ENCODE measurements at regions not wholly inside any gene's neighbourhood (a gene's known extent, or its start where the extent isn't known, plus 50 kb on each side); places are given as distances from the start of the nearest gene placed in this dataset.
A peak's percentile ranks its signal among the peaks of the same experiment; 100 is the strongest.

DNA sequence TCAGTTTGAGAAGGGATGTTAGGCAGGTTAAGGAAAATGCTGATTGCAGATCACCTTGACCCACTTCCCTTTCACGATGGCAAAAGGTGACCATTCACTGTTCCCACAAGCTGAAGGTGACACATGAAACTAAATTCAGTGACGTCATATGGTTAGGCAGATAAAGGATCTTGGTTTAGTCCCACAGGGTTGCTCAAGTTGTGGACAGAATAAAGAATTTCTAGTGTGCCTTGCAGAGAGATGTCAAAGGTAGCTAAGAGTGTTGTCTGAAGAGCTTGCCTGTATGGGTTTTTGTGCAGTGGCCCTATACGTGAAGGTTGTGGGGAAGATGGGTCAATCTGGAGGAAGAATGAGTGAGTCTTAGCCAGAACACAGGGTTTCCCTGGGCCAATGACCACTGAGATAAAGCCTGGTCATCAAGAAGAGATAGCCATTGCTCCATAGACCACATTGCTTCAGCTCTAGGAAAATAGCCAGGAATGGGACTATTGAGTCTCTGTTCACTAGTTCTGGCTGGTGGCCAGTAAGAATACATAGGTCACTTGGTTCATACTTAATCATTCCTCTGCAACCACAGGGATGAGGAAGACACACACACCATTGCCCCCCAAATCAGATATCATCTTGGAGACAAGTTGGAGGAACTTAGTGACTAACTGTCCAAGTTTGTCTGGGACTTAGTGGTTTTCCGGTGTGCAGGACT is 148.5 kb upstream of the ATXN1 start:
- TF ChIP-seq POLR2A (IDR thresholded peaks at IDR 0.05) = no peak
- TF ChIP-seq, protein P1, sequence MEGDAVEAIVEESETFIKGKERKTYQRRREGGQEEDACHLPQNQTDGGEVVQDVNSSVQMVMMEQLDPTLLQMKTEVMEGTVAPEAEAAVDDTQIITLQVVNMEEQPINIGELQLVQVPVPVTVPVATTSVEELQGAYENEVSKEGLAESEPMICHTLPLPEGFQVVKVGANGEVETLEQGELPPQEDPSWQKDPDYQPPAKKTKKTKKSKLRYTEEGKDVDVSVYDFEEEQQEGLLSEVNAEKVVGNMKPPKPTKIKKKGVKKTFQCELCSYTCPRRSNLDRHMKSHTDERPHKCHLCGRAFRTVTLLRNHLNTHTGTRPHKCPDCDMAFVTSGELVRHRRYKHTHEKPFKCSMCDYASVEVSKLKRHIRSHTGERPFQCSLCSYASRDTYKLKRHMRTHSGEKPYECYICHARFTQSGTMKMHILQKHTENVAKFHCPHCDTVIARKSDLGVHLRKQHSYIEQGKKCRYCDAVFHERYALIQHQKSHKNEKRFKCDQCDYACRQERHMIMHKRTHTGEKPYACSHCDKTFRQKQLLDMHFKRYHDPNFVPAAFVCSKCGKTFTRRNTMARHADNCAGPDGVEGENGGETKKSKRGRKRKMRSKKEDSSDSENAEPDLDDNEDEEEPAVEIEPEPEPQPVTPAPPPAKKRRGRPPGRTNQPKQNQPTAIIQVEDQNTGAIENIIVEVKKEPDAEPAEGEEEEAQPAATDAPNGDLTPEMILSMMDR (IDR thresholded peaks at IDR 0.05) = no peak
- 83 to 86% methylated on average over 4 of the region's 4 CpGs for WGBS, 2 donors

DNA sequence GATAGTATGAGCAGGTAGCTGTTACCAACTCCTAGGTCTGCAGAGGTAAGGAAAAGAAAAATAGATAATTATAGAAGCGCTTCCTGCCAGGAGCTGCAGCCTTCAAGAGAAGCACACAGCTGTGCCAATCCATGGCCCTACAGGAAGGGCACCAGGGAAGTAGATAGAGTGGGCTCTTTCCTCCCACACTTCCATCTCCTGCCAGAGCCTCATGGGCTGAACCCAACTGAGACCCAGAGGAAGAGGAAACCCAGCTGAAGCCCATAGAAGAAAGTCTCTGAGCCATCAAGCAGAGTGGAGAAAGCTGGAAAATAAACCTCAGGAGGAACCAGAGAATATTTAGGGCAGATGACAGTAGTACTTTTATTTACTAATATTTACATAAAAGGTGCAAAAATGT is 146.7 kb upstream of the ATXN1 start:
- intact Hi-C loops (cut with DNase I; ENCODE audit: low total_unique reads) = no loop called here
- DNase-seq (ENCODE audit: low spot score in 2 of 2) = no peak
- TF ChIP-seq, protein P1 (IDR thresholded peaks at IDR 0.05) = no peak
- no peak for TF ChIP-seq POLR2A (IDR thresholded peaks at IDR 0.05)
- WGBS, 2 donors = 95% methylated on average over 1 of the region's 1 CpG
- no peak overlapping the region for H3K4me3 ChIP-seq (ENCODE audit: low read depth, poor library complexity, severe bottlenecking)

More for the DNA sequence above, 148.5 kb upstream of the ATXN1 start:
- H3K4me3 ChIP-seq (ENCODE audit: low read depth, poor library complexity, severe bottlenecking) = no peak overlapping the region
- intact Hi-C loops (cut with DNase I; ENCODE audit: low total_unique reads) = no loop called here
- no peak for DNase-seq (ENCODE audit: low spot score in 2 of 2)

DNA sequence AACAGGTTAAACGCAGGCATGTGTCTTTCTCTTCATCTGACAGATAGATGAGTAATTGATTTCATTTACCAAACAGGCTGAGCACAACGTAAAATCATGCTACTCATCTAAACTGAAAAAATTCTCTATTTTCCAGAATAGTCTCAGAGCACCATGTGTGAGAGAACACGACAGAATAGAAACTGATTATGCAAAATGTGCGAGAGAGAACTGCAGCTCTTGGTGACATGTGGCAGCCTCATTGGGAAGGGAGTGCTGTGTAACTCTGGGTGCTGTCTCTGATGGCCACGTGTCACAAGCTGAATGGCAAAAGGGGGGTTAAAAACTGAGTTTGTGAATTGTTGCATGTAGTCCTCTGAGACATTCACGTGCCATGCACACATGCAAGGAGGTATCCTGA is 143.7 kb upstream of the ATXN1 start:
- intact Hi-C loops (cut with DNase I; ENCODE audit: low total_unique reads) = no loop called here
- no peak for TF ChIP-seq POLR2A (IDR thresholded peaks at IDR 0.05)
- TF ChIP-seq, protein P1 (IDR thresholded peaks at IDR 0.05) = no peak
- no peak for DNase-seq (ENCODE audit: low spot score in 2 of 2)
- no peak overlapping the region for H3K4me3 ChIP-seq (ENCODE audit: low read depth, poor library complexity, severe bottlenecking)
- 68 to 70% methylated on average over 6 of the region's 6 CpGs for WGBS, 2 donors

DNA sequence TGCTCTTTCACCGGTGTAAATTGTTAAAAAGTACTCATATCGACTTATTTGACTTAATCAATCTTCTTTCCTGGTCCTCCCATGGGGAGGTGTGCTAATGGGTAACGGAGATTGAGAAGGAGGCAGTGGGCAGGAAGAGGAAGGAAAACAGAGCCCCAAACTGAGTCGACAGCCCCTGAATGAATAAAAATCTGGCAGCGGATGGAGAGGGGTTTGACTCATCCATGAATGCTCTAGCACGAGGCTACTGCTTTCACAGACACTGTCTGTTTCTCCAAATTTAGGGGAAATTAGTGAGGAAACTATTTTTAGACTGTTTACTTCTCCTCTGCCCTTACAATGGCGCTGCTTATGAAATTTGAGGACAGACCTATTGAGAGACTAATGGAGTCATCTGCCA is 142.2 kb upstream of the ATXN1 start:
- peak in 1 of 2 donors; percentile 29 for DNase-seq (ENCODE audit: low spot score in 2 of 2)
- TF ChIP-seq, protein P1 (IDR thresholded peaks at IDR 0.05) = no peak
- no peak for TF ChIP-seq POLR2A (IDR thresholded peaks at IDR 0.05)
- WGBS, 2 donors = 37 to 46% methylated on average over 7 of the region's 7 CpGs
- H3K4me3 ChIP-seq (ENCODE audit: low read depth, poor library complexity, severe bottlenecking) = no peak overlapping the region
- intact Hi-C loops (cut with DNase I; ENCODE audit: low total_unique reads) = no loop called here

DNA sequence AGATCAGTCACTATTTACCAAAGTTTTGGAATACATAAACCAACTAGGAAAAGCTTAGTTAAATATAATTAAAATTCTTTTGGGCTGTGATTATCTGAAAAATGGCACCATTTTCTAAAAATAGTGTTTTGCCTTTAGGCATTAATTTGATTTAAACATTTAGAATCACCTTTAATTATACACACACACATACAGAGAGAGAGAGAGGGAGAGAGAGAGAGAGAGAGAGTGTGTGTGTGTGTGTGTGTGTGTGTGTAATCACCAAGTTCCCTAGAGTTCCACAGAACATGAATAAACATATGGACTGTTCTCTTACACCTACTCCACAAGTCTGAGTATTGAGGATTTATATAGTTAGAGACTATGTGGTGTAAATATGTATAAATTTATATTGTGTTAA is 141.2 kb upstream of the ATXN1 start:
- no peak overlapping the region for H3K4me3 ChIP-seq (ENCODE audit: low read depth, poor library complexity, severe bottlenecking)
- TF ChIP-seq POLR2A (IDR thresholded peaks at IDR 0.05) = no peak
- TF ChIP-seq, protein P1 (IDR thresholded peaks at IDR 0.05) = no peak
- no peak for DNase-seq (ENCODE audit: low spot score in 2 of 2)
- intact Hi-C loops (cut with DNase I; ENCODE audit: low total_unique reads) = no loop called here

DNA sequence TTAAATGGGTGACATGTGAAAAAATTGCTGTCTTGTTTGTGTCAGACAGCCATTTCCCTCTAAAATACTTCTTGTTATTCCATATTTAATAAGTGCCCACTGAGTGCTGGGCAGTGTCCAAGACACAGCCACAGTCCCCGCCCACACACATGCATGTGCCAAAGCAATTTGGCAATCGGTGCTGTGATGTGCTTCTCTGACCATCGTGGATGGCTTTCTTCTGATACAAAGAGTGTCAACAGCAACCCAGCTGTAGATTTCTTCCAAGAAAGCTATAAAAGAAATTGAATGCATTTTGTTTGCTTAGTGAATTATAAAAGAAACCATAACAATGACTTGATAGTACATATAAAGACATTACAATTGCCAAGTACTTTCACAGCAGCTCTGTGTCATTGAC is 140.5 kb upstream of the ATXN1 start:
- no peak overlapping the region for H3K4me3 ChIP-seq (ENCODE audit: low read depth, poor library complexity, severe bottlenecking)
- TF ChIP-seq, protein P1 (IDR thresholded peaks at IDR 0.05) = no peak
- TF ChIP-seq POLR2A (IDR thresholded peaks at IDR 0.05) = no peak
- intact Hi-C loops (cut with DNase I; ENCODE audit: low total_unique reads) = no loop called here
- WGBS, 2 donors = 8 to 22% methylated on average over 3 of the region's 3 CpGs
- DNase-seq (ENCODE audit: low spot score in 2 of 2) = peak; percentile 66 to 90
